ENCODE measurements at regions not wholly inside any gene's neighbourhood (a gene's known extent, or its start where the extent isn't known, plus 50 kb on each side); places are given as distances from the start of the nearest gene placed in this dataset.

GRCh38 chr13:31068119-31068423 lies 93.6 kb downstream of the HSPH1 start:
- Mint-ChIP-seq H3K27ac (no peak overlapping the region), H3K9me3 (peaks cover 5% of the 10 kb centered on the region), H3K27me3 (ENCODE audit: low read depth) (no peaks in the 10 kb centered on the region), H3K36me3 (no peaks in the 10 kb centered on the region), H3K4me1 (no peaks in the 10 kb centered on the region), H3K4me3 (no peak overlapping the region)
- no peak for DNase-seq (ENCODE audit: low spot score in 2 of 2, unreplicated experiment in 2 of 2)
- TF ChIP-seq CTCF (IDR thresholded peaks at IDR 0.05; ENCODE audit: unreplicated experiment) = no peak

GRCh38 chr13:31067416-31068118 lies 94.1 kb downstream of the HSPH1 start:
- H3K4me1 Mint-ChIP-seq = no peaks in the 10 kb centered on the region
- no peak overlapping the region for H3K27ac Mint-ChIP-seq
- H3K4me3 Mint-ChIP-seq = no peak overlapping the region
- no peaks in the 10 kb centered on the region for H3K36me3 Mint-ChIP-seq
- no peak for DNase-seq (ENCODE audit: low spot score in 2 of 2, unreplicated experiment in 2 of 2)
- no peak for TF ChIP-seq CTCF (IDR thresholded peaks at IDR 0.05; ENCODE audit: unreplicated experiment)
- peaks cover 5% of the 10 kb centered on the region for H3K9me3 Mint-ChIP-seq
- H3K27me3 Mint-ChIP-seq (ENCODE audit: low read depth) = no peaks in the 10 kb centered on the region

- Mint-ChIP-seq H3K27ac (no peak overlapping the region), H3K9me3 (peaks cover 5% of the 10 kb centered on the region), H3K27me3 (ENCODE audit: low read depth) (no peaks in the 10 kb centered on the region), H3K36me3 (no peaks in the 10 kb centered on the region), H3K4me1 (no peaks in the 10 kb centered on the region), H3K4me3 (no peak overlapping the region)
- TF ChIP-seq CTCF (IDR thresholded peaks at IDR 0.05; ENCODE audit: unreplicated experiment) = no peak
- DNase-seq (ENCODE audit: low spot score in 2 of 2, unreplicated experiment in 2 of 2) = no peak
Measured at GRCh38 chr13:31064636-31065035, 97.1 kb downstream of the HSPH1 start.

- no peak overlapping the region for H3K27ac Mint-ChIP-seq
- DNase-seq (ENCODE audit: low spot score in 2 of 2, unreplicated experiment in 2 of 2) = no peak
- no peaks in the 10 kb centered on the region for H3K4me1 Mint-ChIP-seq
- H3K36me3 Mint-ChIP-seq = no peaks in the 10 kb centered on the region
- no peaks in the 10 kb centered on the region for H3K27me3 Mint-ChIP-seq (ENCODE audit: low read depth)
- TF ChIP-seq CTCF (IDR thresholded peaks at IDR 0.05; ENCODE audit: unreplicated experiment) = no peak
- H3K9me3 Mint-ChIP-seq = peaks cover 5% of the 10 kb centered on the region
- no peak overlapping the region for H3K4me3 Mint-ChIP-seq
Measured at GRCh38 chr13:31063772-31064171, 97.9 kb downstream of the HSPH1 start.

GRCh38 chr13:31060655-31061054 lies 101.0 kb downstream of the HSPH1 start:
- TF ChIP-seq CTCF (IDR thresholded peaks at IDR 0.05; ENCODE audit: unreplicated experiment) = no peak
- H3K4me1 Mint-ChIP-seq = peaks cover 2% of the 10 kb centered on the region
- H3K36me3 Mint-ChIP-seq = no peaks in the 10 kb centered on the region
- DNase-seq (ENCODE audit: low spot score in 2 of 2, unreplicated experiment in 2 of 2) = no peak
- H3K4me3 Mint-ChIP-seq = no peak overlapping the region
- H3K27ac Mint-ChIP-seq = no peak overlapping the region
- no peaks in the 10 kb centered on the region for H3K27me3 Mint-ChIP-seq (ENCODE audit: low read depth)
- H3K9me3 Mint-ChIP-seq = peaks cover 5% of the 10 kb centered on the region

GRCh38 chr13:31060220-31060619 lies 101.5 kb downstream of the HSPH1 start:
- H3K27ac Mint-ChIP-seq = no peak overlapping the region
- no peak for DNase-seq (ENCODE audit: low spot score in 2 of 2, unreplicated experiment in 2 of 2)
- no peaks in the 10 kb centered on the region for H3K27me3 Mint-ChIP-seq (ENCODE audit: low read depth)
- H3K4me3 Mint-ChIP-seq = no peak overlapping the region
- peaks cover 2% of the 10 kb centered on the region for H3K4me1 Mint-ChIP-seq
- no peak for TF ChIP-seq CTCF (IDR thresholded peaks at IDR 0.05; ENCODE audit: unreplicated experiment)
- no peaks in the 10 kb centered on the region for H3K36me3 Mint-ChIP-seq
- H3K9me3 Mint-ChIP-seq = peaks cover 5% of the 10 kb centered on the region

Data from mesothelial cell of epicardium (in vitro differentiated cells).